Stimulated activated memory B cell treated with anti-CD40 and anti-IgM and Interleukin-4, amounts not matched to agents 10 μg/mL and 1 μg/mL and 100 μg/mL, for 72 hours (primary cell): ENCODE measurements at regions not wholly inside any gene's neighbourhood (a gene's known extent, or its start where the extent isn't known, plus 50 kb on each side); places are given as distances from the start of the nearest gene placed in this dataset.
"Not testable (repeated sequence)": the region's sequence is repeated elsewhere in the genome, so short reads cannot be mapped to it uniquely, and the experiment has no call there.

ENCODE experiments used
- ATAC-seq: fragments of 150-1000 bp; cut with Tn5 transposase; 2 replicates; pipeline ENCODE4 v1.10.0; 2021
- H3K27ac Mint-ChIP-seq: one replicate; pipeline ENCODE4 v1.8.0; 2022; ENCODE audit warnings: mild to moderate bottlenecking, mixed read lengths
- H3K27me3 Mint-ChIP-seq: one replicate; pipeline ENCODE4 v1.8.0; 2022; ENCODE audit warnings: mixed read lengths
- H3K36me3 Mint-ChIP-seq: one replicate; pipeline ENCODE4 v1.8.0; 2022; ENCODE audit warnings: mixed read lengths
- H3K4me1 Mint-ChIP-seq: one replicate; pipeline ENCODE4 v1.8.0; 2022; ENCODE audit warnings: mixed read lengths
- H3K4me3 Mint-ChIP-seq: one replicate; pipeline ENCODE4 v1.8.0; 2022; ENCODE audit warnings: mild to moderate bottlenecking, moderate library complexity, mixed read lengths
- H3K9me3 Mint-ChIP-seq: one replicate; pipeline ENCODE4 v1.8.0; 2022; ENCODE audit warnings: mixed read lengths

GRCh38 chr10:30704601-30705100, 75.1 kb upstream of the LYZL2 start:
- not testable (repeated sequence) for H3K36me3 Mint-ChIP-seq, H3K27me3 Mint-ChIP-seq, H3K9me3 Mint-ChIP-seq
- Mint-ChIP-seq H3K27ac (peak overlapping the region; percentile 90), H3K4me1 (peaks cover 49% of the 10 kb centered on the region), H3K4me3 (peak overlapping the region; percentile 76)
- peak; percentile 50 for ATAC-seq

- no peaks in the 10 kb centered on the region for H3K27me3 Mint-ChIP-seq
- no peaks in the 10 kb centered on the region for H3K36me3 Mint-ChIP-seq
- no peaks in the 10 kb centered on the region for H3K9me3 Mint-ChIP-seq
- H3K27ac Mint-ChIP-seq: peak overlapping the region; percentile 90
- H3K4me1 Mint-ChIP-seq: peaks cover 49% of the 10 kb centered on the region
- H3K4me3 Mint-ChIP-seq: peak overlapping the region; percentile 76
- ATAC-seq: no peak
Observed at GRCh38 chr10:30704026-30704600, 74.6 kb upstream of the LYZL2 start.

DNA sequence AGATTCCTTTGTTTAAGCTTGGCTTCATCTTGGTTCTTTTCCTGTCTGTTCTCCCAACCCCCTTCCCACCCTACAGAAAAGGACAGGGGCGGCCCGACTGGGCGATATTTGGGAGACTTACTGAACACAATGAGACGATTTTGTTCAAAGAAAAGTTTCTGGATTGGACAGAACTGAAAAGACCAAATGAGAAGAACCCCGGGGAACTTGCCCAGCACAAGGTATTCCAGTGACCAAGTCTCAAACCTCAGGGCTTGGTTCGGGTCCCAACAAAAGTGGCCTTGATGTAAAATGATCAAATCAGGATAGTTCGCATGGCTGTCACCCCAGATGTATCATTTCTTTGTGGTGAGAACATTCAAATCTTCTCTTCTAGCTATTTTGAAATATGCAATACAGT, 73.9 kb upstream of the LYZL2 start:
- H3K4me1 Mint-ChIP-seq: peaks cover 49% of the 10 kb centered on the region
- H3K4me3 Mint-ChIP-seq: not testable (repeated sequence)

DNA sequence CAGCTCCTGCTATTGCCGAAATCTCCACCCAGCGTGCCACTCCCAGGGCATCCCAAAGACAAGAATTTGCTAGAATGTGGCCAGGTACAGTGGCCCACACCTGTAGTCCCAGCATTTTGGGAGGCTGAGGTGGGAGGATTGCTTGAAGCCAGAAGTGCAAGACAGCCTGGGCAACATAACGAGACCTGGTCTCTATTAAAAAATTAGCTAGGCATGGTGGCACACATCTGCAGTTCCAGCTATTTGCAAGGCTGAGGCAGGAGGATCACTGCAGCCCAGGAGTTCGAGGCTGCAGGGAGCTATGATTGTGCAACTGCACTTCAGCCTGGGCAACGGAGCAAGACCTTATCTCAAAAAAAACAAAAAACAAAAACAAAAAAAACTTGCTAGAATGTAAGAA, 73.3 kb upstream of the LYZL2 start:
- ATAC-seq: no peak
- H3K4me1 Mint-ChIP-seq: peaks cover 53% of the 10 kb centered on the region
- H3K36me3 Mint-ChIP-seq: no peaks in the 10 kb centered on the region
- peak overlapping the region; percentile 91 for H3K27ac Mint-ChIP-seq
- H3K4me3 Mint-ChIP-seq: no peak overlapping the region
- H3K27me3 Mint-ChIP-seq: no peaks in the 10 kb centered on the region
- no peaks in the 10 kb centered on the region for H3K9me3 Mint-ChIP-seq

More for the DNA sequence above, 73.9 kb upstream of the LYZL2 start:
- peak overlapping the region; percentile 90 for H3K27ac Mint-ChIP-seq
- not testable (repeated sequence) for H3K27me3 Mint-ChIP-seq, ATAC-seq, H3K9me3 Mint-ChIP-seq, H3K36me3 Mint-ChIP-seq

GRCh38 chr10:30701451-30702173, 72.1 kb upstream of the LYZL2 start:
- ATAC-seq: peak; percentile 79
- Mint-ChIP-seq H3K36me3 (no peaks in the 10 kb centered on the region), H3K27me3 (no peaks in the 10 kb centered on the region), H3K27ac (peak overlapping the region; percentile 91), H3K9me3 (no peaks in the 10 kb centered on the region), H3K4me1 (peaks cover 61% of the 10 kb centered on the region), H3K4me3 (peak overlapping the region; percentile 66)

DNA sequence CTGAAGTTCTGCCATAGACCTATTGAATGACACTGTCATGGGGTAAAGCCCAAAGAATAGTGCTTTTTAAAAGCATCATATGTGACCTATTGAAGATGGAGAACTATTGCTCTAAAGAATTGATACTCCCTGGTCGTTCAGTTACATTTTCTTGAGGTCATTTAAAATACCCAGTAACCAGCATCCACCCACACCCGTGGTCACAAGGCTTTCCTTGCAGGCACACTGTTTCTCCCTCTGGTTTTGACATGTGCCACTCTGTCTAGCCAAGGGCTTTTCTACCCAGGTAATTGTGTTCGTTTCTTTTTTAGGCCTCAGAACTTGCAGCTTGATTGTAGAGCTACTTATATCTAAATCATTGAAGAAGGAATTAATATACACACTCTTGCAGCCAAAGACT, 68.3 kb upstream of the LYZL2 start:
- Mint-ChIP-seq H3K27ac (peak overlapping the region; percentile 46), H3K4me3 (no peak overlapping the region), H3K9me3 (no peaks in the 10 kb centered on the region), H3K27me3 (peaks cover 15% of the 10 kb centered on the region), H3K36me3 (no peaks in the 10 kb centered on the region), H3K4me1 (peaks cover 34% of the 10 kb centered on the region)
- peak; percentile 24 for ATAC-seq

GRCh38 chr10:30697221-30697620, 67.7 kb upstream of the LYZL2 start:
- peaks cover 21% of the 10 kb centered on the region for H3K27me3 Mint-ChIP-seq
- ATAC-seq, H3K4me3 Mint-ChIP-seq, H3K36me3 Mint-ChIP-seq, H3K9me3 Mint-ChIP-seq: not testable (repeated sequence)
- H3K27ac Mint-ChIP-seq: peak overlapping the region; percentile 46
- H3K4me1 Mint-ChIP-seq: peaks cover 34% of the 10 kb centered on the region

DNA sequence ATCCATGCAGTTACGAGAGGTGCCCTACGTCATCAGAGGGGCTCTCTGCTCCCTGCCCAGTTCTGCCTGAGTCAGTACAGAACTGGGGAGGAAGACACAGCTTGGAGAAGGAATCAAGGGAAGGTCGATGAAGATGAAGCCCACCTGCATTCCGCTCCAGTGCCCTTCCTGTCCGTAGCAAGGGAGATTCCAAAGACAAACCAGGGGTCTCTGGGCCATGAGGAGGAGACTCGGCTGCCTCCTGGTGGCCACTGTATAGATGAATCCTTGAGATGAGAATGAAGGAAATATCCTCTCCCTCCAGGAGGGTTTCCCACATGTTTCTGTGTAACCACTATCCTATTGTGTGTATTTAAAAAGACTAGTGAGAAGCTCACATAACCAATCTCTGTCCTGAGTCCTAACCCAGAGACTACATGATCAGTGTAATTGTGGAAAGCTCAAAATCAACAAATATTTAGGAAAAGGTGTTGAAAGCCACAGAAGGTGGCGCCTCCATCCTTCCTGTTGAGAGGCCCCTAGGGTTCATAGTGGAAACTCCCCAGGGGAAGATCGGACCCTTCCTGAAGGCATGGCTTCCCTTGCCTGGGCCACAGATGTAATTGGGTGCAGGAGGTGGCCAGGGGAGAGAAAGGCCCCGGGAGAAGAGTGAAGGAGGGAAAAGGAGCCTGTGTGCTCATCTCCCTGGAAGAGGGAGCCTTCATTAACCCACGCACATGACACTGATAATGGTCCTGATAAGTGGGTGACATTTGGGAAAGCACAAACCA, 67.0 kb upstream of the LYZL2 start:
- not testable (repeated sequence) for ATAC-seq, H3K36me3 Mint-ChIP-seq, H3K27ac Mint-ChIP-seq, H3K4me3 Mint-ChIP-seq, H3K9me3 Mint-ChIP-seq
- Mint-ChIP-seq H3K4me1 (peaks cover 32% of the 10 kb centered on the region), H3K27me3 (peaks cover 27% of the 10 kb centered on the region)

DNA sequence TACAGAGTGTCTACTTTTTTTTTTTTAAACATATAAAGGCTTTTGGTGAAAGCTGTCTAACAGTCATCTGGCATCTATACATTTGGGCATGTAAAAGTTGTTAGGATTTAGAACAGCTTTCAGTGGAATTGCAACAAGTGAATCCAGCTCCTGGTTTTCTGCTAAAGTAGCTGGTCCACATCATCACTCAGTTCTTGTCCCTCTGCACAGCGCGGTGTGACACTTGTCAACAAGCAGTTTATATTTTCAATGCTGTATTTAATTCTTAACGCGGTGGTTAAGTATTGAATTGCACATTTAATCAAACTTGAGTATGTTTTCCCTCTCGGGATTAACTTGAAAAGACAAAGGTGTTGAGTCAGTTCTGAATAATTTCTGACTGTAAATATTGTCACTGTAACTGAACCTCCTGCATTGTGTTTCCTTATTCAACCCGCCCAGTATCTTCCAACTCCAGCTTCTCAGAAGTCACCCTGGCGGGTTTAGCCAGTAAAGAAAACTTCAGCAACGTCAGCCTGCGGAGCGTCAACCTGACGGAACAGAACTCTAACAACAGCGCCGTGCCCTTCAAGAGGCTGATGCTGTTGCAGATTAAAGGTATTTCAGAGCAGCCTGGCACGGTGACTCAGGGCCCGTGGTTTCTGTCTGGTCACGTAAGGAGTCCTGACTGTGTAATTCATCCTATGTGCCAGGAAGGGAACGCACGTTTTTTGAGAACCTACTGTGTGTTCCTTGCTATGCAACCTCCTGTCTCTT, 66.1 kb upstream of the LYZL2 start:
- not testable (repeated sequence) for H3K4me3 Mint-ChIP-seq, ATAC-seq, H3K9me3 Mint-ChIP-seq, H3K27ac Mint-ChIP-seq, H3K36me3 Mint-ChIP-seq
- Mint-ChIP-seq H3K27me3 (peaks cover 36% of the 10 kb centered on the region), H3K4me1 (peaks cover 29% of the 10 kb centered on the region)

- H3K4me1 Mint-ChIP-seq: peaks cover 29% of the 10 kb centered on the region
- H3K4me3 Mint-ChIP-seq: no peak overlapping the region
- H3K27ac Mint-ChIP-seq: no peak overlapping the region
- no peaks in the 10 kb centered on the region for H3K36me3 Mint-ChIP-seq
- no peak for ATAC-seq
- H3K27me3 Mint-ChIP-seq: peaks cover 38% of the 10 kb centered on the region
- no peaks in the 10 kb centered on the region for H3K9me3 Mint-ChIP-seq
Observed at GRCh38 chr10:30694518-30695228, 65.1 kb upstream of the LYZL2 start.

DNA sequence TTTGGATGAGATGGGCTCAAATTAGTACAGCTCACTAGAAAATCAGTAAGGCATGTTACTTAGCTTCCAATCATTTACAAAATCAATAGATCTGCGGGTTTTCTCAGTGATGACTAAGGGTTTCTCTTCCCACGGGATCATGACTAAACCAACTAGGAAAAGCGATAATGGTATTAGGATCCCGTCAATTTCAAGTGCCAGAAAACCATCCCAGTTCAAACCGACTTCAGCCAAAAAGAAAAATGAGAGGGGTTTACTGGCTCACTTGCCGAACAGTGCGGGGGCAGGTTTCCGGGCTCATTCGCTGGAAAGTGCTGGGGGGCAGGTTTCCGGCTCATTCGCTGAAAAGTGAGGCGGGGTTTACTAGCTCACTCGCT, 62.1 kb upstream of the LYZL2 start:
- H3K27me3 Mint-ChIP-seq: peaks cover 55% of the 10 kb centered on the region
- H3K27ac Mint-ChIP-seq: no peak overlapping the region
- H3K9me3 Mint-ChIP-seq: no peaks in the 10 kb centered on the region
- peaks cover 23% of the 10 kb centered on the region for H3K4me1 Mint-ChIP-seq
- no peaks in the 10 kb centered on the region for H3K36me3 Mint-ChIP-seq
- ATAC-seq: no peak
- no peak overlapping the region for H3K4me3 Mint-ChIP-seq

GRCh38 chr10:30690948-30691638, 61.5 kb upstream of the LYZL2 start:
- not testable (repeated sequence) for H3K4me3 Mint-ChIP-seq, H3K27ac Mint-ChIP-seq, ATAC-seq

DNA sequence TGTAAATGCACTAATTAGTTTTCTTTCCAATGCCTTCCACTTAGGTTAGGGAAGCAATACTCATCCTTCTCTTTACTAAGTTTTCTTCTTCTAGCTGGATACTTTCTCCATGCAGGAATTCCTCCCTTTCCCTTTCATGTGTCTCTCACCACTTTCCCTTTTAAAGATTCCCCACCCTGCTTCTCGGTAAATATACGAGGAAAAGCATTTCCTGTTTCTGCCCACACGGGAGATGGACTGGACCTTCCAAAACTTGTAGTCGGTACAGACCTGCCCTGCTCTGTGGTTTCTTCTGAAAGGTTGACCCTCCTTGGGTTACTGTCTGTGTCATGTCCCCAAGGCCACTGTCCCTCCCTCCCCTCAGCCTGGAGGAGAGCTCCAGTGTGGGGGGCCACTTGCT, 58.9 kb upstream of the LYZL2 start:
- no peak overlapping the region for H3K4me3 Mint-ChIP-seq
- H3K36me3 Mint-ChIP-seq: no peaks in the 10 kb centered on the region
- H3K4me1 Mint-ChIP-seq: peaks cover 21% of the 10 kb centered on the region
- ATAC-seq: no peak
- no peaks in the 10 kb centered on the region for H3K9me3 Mint-ChIP-seq
- H3K27me3 Mint-ChIP-seq: peaks cover 77% of the 10 kb centered on the region
- H3K27ac Mint-ChIP-seq: no peak overlapping the region

More at GRCh38 chr10:30690948-30691638, 61.5 kb upstream of the LYZL2 start:
- not testable (repeated sequence) for H3K36me3 Mint-ChIP-seq, H3K9me3 Mint-ChIP-seq
- peaks cover 59% of the 10 kb centered on the region for H3K27me3 Mint-ChIP-seq
- H3K4me1 Mint-ChIP-seq: peaks cover 21% of the 10 kb centered on the region

- Mint-ChIP-seq H3K9me3 (no peaks in the 10 kb centered on the region), H3K4me3 (no peak overlapping the region), H3K4me1 (peaks cover 19% of the 10 kb centered on the region), H3K27me3 (peaks cover 77% of the 10 kb centered on the region), H3K27ac (no peak overlapping the region), H3K36me3 (no peaks in the 10 kb centered on the region)
- ATAC-seq: peak; percentile 62
Observed at GRCh38 chr10:30687698-30688213, 58.2 kb upstream of the LYZL2 start.
